IMR-90 (cell line): ENCODE measurements at regions not wholly inside any gene's neighbourhood (a gene's known extent, or its start where the extent isn't known, plus 50 kb on each side); places are given as distances from the start of the nearest gene placed in this dataset.

Experiments
- ATAC-seq: fragments of 200-7000 bp; cut with Tn5 transposase; 2 replicates; pipeline ENCODE4 v1.9.1; 2020; ENCODE audit warnings: low read depth, mild to moderate bottlenecking, moderate library complexity
- BruUV-seq: library from RNA; stranded (reverse); fragments of 400-500 nt; replicated peaks from 2 replicates; lab custom pipeline; 2021; lab: Mats Ljungman, UMichigan
- CTCF ChIA-PET: fragments of 300-600 bp; formaldehyde crosslinking; extraction: SDS; loops from one replicate; lab custom pipeline; 2021; ENCODE audit warnings: antibody characterized with exemption; lab: Yijun Ruan, JAX
- POLR2A ChIA-PET: fragments of 300-600 bp; sonication (Branson Sonifier 250); formaldehyde crosslinking; loops from one replicate; lab custom pipeline; 2022; ENCODE audit warnings: antibody characterized with exemption; ENCODE audit not compliant: unreplicated experiment; lab: Charles Lee
- DNase-seq: peaks from one replicate; pipeline ENCODE4 v3.0.0; 2013
- H2AFZ ChIP-seq: replicated peaks from 2 replicates; pipeline ENCODE3; 2013; ENCODE audit warnings: low read length, mild to moderate bottlenecking; ENCODE audit not compliant: poor library complexity
- H2AK5ac ChIP-seq: 2 replicates; pipeline ENCODE4 v1.6.1; 2013; ENCODE audit warnings: low read depth, low read length, inconsistent platforms
- H2AK9ac ChIP-seq: replicated peaks from 2 replicates; pipeline ENCODE3; 2013; ENCODE audit warnings: mild to moderate bottlenecking, low read depth, low read length, moderate library complexity; ENCODE audit not compliant: poor library complexity
- H2BK120ac ChIP-seq: 2 replicates; pipeline ENCODE4 v1.6.1; 2013; ENCODE audit warnings: low read depth, low read length, inconsistent platforms
- H2BK15ac ChIP-seq: 3 replicates; pipeline ENCODE4 v1.6.1; 2013; ENCODE audit warnings: low read depth, low read length, inconsistent platforms
- H2BK20ac ChIP-seq: 2 replicates; pipeline ENCODE4 v1.6.1; 2013; ENCODE audit warnings: low read depth, mild to moderate bottlenecking, inconsistent platforms, low read length, moderate library complexity
- H2BK5ac ChIP-seq: 2 replicates; pipeline ENCODE4 v1.6.1; 2013; ENCODE audit warnings: mild to moderate bottlenecking, low read depth, low read length, inconsistent platforms; ENCODE audit not compliant: poor library complexity, severe bottlenecking
- H3K14ac ChIP-seq: replicated peaks from 2 replicates; pipeline ENCODE4 v1.6.1; 2013; ENCODE audit warnings: low read depth, low read length, inconsistent platforms
- H3K18ac ChIP-seq: 2 replicates; pipeline ENCODE4 v1.6.1; 2013; ENCODE audit warnings: low read depth, low read length, control low read depth
- H3K23ac ChIP-seq: 2 replicates; pipeline ENCODE4 v1.6.1; 2013; ENCODE audit warnings: low read depth, low read length, inconsistent platforms
- H3K27ac ChIP-seq: 2 replicates; pipeline ENCODE4 v1.5.1; 2013; ENCODE audit warnings: mild to moderate bottlenecking, control low read depth, low read length; ENCODE audit not compliant: insufficient read depth
- H3K27me3 ChIP-seq: 2 replicates; pipeline ENCODE4 v1.6.1; 2013; ENCODE audit warnings: low read length; ENCODE audit not compliant: control insufficient read depth, insufficient read depth
- H3K36me3 ChIP-seq: 2 replicates; pipeline ENCODE4 v1.6.1; 2013; ENCODE audit warnings: low read length, mixed read lengths; ENCODE audit not compliant: control insufficient read depth, insufficient read depth
- H3K4ac ChIP-seq: 2 replicates; pipeline ENCODE4 v1.6.1; 2013; ENCODE audit warnings: low read depth, low read length, inconsistent platforms
- H3K4me1 ChIP-seq: 2 replicates; pipeline ENCODE4 v1.6.1; 2013; ENCODE audit warnings: low read length, mixed read lengths; ENCODE audit not compliant: control insufficient read depth, insufficient read depth
- H3K4me2 ChIP-seq: 2 replicates; pipeline ENCODE4 v1.6.1; 2013; ENCODE audit warnings: low read depth, mild to moderate bottlenecking, control low read depth, low read length, moderate library complexity
- H3K4me3 ChIP-seq: 2 replicates; pipeline ENCODE4 v1.5.1; 2013; ENCODE audit warnings: low read depth, mild to moderate bottlenecking, control low read depth, low read length, moderate library complexity; ENCODE audit not compliant: insufficient read depth
- H3K56ac ChIP-seq: 2 replicates; pipeline ENCODE4 v1.6.1; 2013; ENCODE audit warnings: low read length, inconsistent platforms; ENCODE audit not compliant: insufficient read depth; ENCODE audit errors: extremely low read depth
- H3K79me1 ChIP-seq, 2 experiments: 2 replicates each; pipeline ENCODE4 v1.6.1; 2013; ENCODE audit warnings: low read length in 2 of 2, inconsistent platforms in 1 of 2, low read depth in 1 of 2
- H3K9ac ChIP-seq: 2 replicates; pipeline ENCODE4 v1.6.1; 2013; ENCODE audit warnings: low read depth, low read length, control low read depth
- H3K9me1 ChIP-seq: 2 replicates; pipeline ENCODE4 v1.6.1; 2013; ENCODE audit warnings: low read length, inconsistent platforms; ENCODE audit not compliant: insufficient read depth
- H3K9me3 ChIP-seq: 2 replicates; pipeline ENCODE4 v1.6.1; 2013; ENCODE audit warnings: low read length; ENCODE audit not compliant: control insufficient read depth, insufficient read depth
- H4K20me1 ChIP-seq: 2 replicates; pipeline ENCODE4 v1.6.1; 2013; ENCODE audit warnings: low read length, inconsistent platforms; ENCODE audit not compliant: insufficient read depth
- H4K5ac ChIP-seq: 2 replicates; pipeline ENCODE4 v1.6.1; 2013; ENCODE audit warnings: mild to moderate bottlenecking, low read depth, low read length, control low read depth
- H4K8ac ChIP-seq, 2 experiments: 2 replicates each; pipeline ENCODE4 v1.6.1; 2013; ENCODE audit warnings: low read depth in 2 of 2, low read length in 2 of 2, control low read depth in 1 of 2, inconsistent platforms in 1 of 2
- H4K91ac ChIP-seq: 2 replicates; pipeline ENCODE4 v1.6.1; 2013; ENCODE audit warnings: low read depth, low read length, inconsistent platforms; ENCODE audit not compliant: insufficient read depth
- CEBPB ChIP-seq: IDR thresholded peaks from 2 replicates; pipeline ENCODE4 v1.6.1; 2012; ENCODE audit warnings: low read depth, low read length, improper control_type of control experiment
- CTCF ChIP-seq: conservative IDR thresholded peaks from 2 replicates; pipeline ENCODE4 v1.5.1; 2012; ENCODE audit warnings: mild to moderate bottlenecking, low read depth, low read length, improper control_type of control experiment
- MAFK ChIP-seq: IDR thresholded peaks from 2 replicates; pipeline ENCODE4 v1.6.1; 2012; ENCODE audit warnings: low read depth, low read length, improper control_type of control experiment
- MXI1 ChIP-seq: IDR thresholded peaks from 2 replicates; pipeline ENCODE4 v1.6.1; 2012; ENCODE audit warnings: low read depth, mild to moderate bottlenecking, low read length, moderate library complexity, borderline replicate concordance
- POLR2A ChIP-seq: IDR thresholded peaks from 2 replicates; pipeline ENCODE4 v1.6.1; 2012; ENCODE audit warnings: mild to moderate bottlenecking, low read depth, low read length
- WGBS, 2 experiments: methylation state at CpG; one replicate each; pipeline versions ENCODE4 v1.1.5 to v1.1.7; 2013; ENCODE audit warnings: missing lambda C conversion rate in 2 of 2; ENCODE audit not compliant: insufficient read length in 1 of 2; ENCODE audit errors: extremely low coverage in 2 of 2; 5-methylcytosine and 5-hydroxymethylcytosine counted together
- dilution Hi-C: fragments of 300-500 bp; cut with HindIII; formaldehyde crosslinking; loops from one replicate; pipeline ENCODE4 v1.14.3; 2018; ENCODE audit warnings: low sequenced_read_pairs; ENCODE audit not compliant: unreplicated experiment
- in situ Hi-C: fragments of 300-500 bp; cut with MboI; formaldehyde crosslinking; loops from 3 replicates; pipeline ENCODE4 v1.14.3; 2019; ENCODE audit warnings: low sequenced_read_pairs, inconsistent platforms, mixed read lengths
- intact Hi-C: fragments of 100-400 bp; cut with micrococcal nuclease; formaldehyde crosslinking; loops from 2 replicates; pipeline ENCODE4 v1.10.0; 2022
- TF ChIP-seq, protein P1 (sequence below): fragments of 150-350 bp; IDR thresholded peaks from 2 replicates; pipeline ENCODE4 v1.6.1; 2017; ENCODE audit warnings: mild to moderate bottlenecking, antibody characterized with exemption, low read length, low read depth

- no peak for TF ChIP-seq MXI1
- TF ChIP-seq, protein P1, sequence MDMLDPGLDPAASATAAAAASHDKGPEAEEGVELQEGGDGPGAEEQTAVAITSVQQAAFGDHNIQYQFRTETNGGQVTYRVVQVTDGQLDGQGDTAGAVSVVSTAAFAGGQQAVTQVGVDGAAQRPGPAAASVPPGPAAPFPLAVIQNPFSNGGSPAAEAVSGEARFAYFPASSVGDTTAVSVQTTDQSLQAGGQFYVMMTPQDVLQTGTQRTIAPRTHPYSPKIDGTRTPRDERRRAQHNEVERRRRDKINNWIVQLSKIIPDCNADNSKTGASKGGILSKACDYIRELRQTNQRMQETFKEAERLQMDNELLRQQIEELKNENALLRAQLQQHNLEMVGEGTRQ: no peak
- TF ChIP-seq CEBPB: no peak
- no peak for TF ChIP-seq POLR2A
- TF ChIP-seq CTCF: no peak
- TF ChIP-seq MAFK: no peak
- intact Hi-C loops (no loop called here), dilution Hi-C loops (no loop called here), in situ Hi-C loops (no loop called here)
- H3K27ac ChIP-seq: no peak overlapping the region
- H2BK120ac ChIP-seq: no peak overlapping the region
- H4K8ac ChIP-seq: no peak overlapping the region
- no peaks in the 10 kb centered on the region for H3K4me1 ChIP-seq
- no peak for ATAC-seq
- peaks cover 51% of the 10 kb centered on the region for H3K27me3 ChIP-seq
- H3K56ac ChIP-seq: no peak overlapping the region
- no peak overlapping the region for H3K23ac ChIP-seq
- no peak overlapping the region for H2AK5ac ChIP-seq
- H3K36me3 ChIP-seq: no peaks in the 10 kb centered on the region
- H4K5ac ChIP-seq: no peak overlapping the region
- H3K18ac ChIP-seq: no peak overlapping the region
- H2BK20ac ChIP-seq: no peak overlapping the region
- no peak overlapping the region for H2AK9ac ChIP-seq
- no peaks in the 10 kb centered on the region for H3K9me3 ChIP-seq
- H2BK15ac ChIP-seq: no peak overlapping the region
- H3K4me2 ChIP-seq: no peak overlapping the region
- POLR2A ChIA-PET: no interaction called here
- H3K79me1 ChIP-seq: no peaks in the 10 kb centered on the region
- no TSS peak for BruUV-seq
- CTCF ChIA-PET: no interaction called here
- DNase-seq: no peak
- whole genome bisulfite sequencing, 2 experiments: 14% methylated on average over 1 of the region's 5 CpGs; no CpG with 5 or more reads in 1 of the 2 experiments
- no peak overlapping the region for H3K4me3 ChIP-seq
- H3K9ac ChIP-seq: no peak overlapping the region
- H3K9me1 ChIP-seq: no peaks in the 10 kb centered on the region
- H3K14ac ChIP-seq: no peak overlapping the region
- no peak overlapping the region for H2BK5ac ChIP-seq
- H4K20me1 ChIP-seq: no peaks in the 10 kb centered on the region
- H2AFZ ChIP-seq: no peak overlapping the region
- no peak overlapping the region for H4K91ac ChIP-seq
- no peak overlapping the region for H3K4ac ChIP-seq
Measured at GRCh38 chr5:133883916-133884315, 84.5 kb downstream of the C5orf15 start.
